ENCODE measurements at regions not wholly inside any gene's neighbourhood (a gene's known extent, or its start where the extent isn't known, plus 50 kb on each side); places are given as distances from the start of the nearest gene placed in this dataset.

DNA sequence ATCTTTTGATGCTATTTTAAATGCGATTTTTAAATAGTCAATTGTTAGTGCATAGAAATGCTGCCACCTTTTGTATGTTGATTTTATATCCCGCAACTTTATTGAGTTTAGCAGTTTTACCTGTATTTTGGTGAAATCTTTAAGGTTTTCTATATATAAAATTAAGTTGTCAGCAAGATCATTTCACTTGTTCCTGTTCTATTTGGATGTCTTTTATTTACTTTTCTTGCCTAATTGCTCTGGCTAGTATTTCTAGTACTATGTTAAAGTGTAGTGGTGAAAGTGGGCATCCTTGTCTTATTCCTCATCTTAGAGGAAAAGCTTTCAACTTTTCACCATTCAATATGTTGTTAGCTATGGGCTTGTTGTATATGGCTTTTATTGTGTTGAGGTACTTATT is 813.3 kb upstream of the CELF2 start:
- dilution Hi-C loops (cut with HindIII; ENCODE audit: low sequenced_read_pairs, unreplicated experiment) (no loop called here), in situ Hi-C loops (cut with MboI; ENCODE audit: low sequenced_read_pairs) (no loop called here), intact Hi-C loops (cut with micrococcal nuclease) (no loop called here)
- H3K4me2 ChIP-seq (ENCODE audit: low read depth, low read length) = no peak overlapping the region
- no CpG with 5 or more reads among the region's 2 CpGs for WGBS, 2 experiments (ENCODE audit: extremely low coverage in 2 of 2, insufficient read length in 1 of 2)
- no peak overlapping the region for H2AK9ac ChIP-seq (replicated peaks; ENCODE audit: low read depth, low read length, poor library complexity)
- H3K18ac ChIP-seq (ENCODE audit: low read depth, low read length) = no peak overlapping the region
- no peak overlapping the region for H2BK15ac ChIP-seq (ENCODE audit: low read depth, low read length)
- DNase-seq (no peak), ATAC-seq (ENCODE audit: low read depth) (no peak)
- no peak overlapping the region for H3K27ac ChIP-seq (ENCODE audit: insufficient read depth, low read length)
- H2BK120ac ChIP-seq (ENCODE audit: low read depth, low read length) = no peak overlapping the region
- H3K4ac ChIP-seq (ENCODE audit: low read depth, low read length) = no peak overlapping the region
- POLR2A ChIA-PET (ENCODE audit: unreplicated experiment) = no interaction called here
- no TSS peak for BruUV-seq (replicated peaks)
- H2BK5ac ChIP-seq (ENCODE audit: low read depth, low read length, poor library complexity, severe bottlenecking) = no peak overlapping the region
- no peaks in the 10 kb centered on the region for H3K4me1 ChIP-seq (ENCODE audit: control insufficient read depth, insufficient read depth, low read length)
- no peak overlapping the region for H3K23ac ChIP-seq (ENCODE audit: low read depth, low read length)
- no peaks in the 10 kb centered on the region for H4K20me1 ChIP-seq (ENCODE audit: insufficient read depth, low read length)
- no peaks in the 10 kb centered on the region for H3K27me3 ChIP-seq (ENCODE audit: control insufficient read depth, insufficient read depth, low read length)
- H2AK5ac ChIP-seq (ENCODE audit: low read depth, low read length) = no peak overlapping the region
- TF ChIP-seq, protein P1, sequence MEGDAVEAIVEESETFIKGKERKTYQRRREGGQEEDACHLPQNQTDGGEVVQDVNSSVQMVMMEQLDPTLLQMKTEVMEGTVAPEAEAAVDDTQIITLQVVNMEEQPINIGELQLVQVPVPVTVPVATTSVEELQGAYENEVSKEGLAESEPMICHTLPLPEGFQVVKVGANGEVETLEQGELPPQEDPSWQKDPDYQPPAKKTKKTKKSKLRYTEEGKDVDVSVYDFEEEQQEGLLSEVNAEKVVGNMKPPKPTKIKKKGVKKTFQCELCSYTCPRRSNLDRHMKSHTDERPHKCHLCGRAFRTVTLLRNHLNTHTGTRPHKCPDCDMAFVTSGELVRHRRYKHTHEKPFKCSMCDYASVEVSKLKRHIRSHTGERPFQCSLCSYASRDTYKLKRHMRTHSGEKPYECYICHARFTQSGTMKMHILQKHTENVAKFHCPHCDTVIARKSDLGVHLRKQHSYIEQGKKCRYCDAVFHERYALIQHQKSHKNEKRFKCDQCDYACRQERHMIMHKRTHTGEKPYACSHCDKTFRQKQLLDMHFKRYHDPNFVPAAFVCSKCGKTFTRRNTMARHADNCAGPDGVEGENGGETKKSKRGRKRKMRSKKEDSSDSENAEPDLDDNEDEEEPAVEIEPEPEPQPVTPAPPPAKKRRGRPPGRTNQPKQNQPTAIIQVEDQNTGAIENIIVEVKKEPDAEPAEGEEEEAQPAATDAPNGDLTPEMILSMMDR (conservative IDR thresholded peaks at IDR 0.05; ENCODE audit: low read depth, low read length) = no peak
- TF ChIP-seq RCOR1 (IDR thresholded peaks at IDR 0.05; ENCODE audit: insufficient replicate concordance, low read length) (no peak), MXI1 (IDR thresholded peaks at IDR 0.05; ENCODE audit: borderline replicate concordance, low read depth, low read length) (no peak), MAZ (IDR thresholded peaks at IDR 0.05; ENCODE audit: borderline replicate concordance, low read depth, low read length) (no peak)
- H3K9me3 ChIP-seq (ENCODE audit: control insufficient read depth, insufficient read depth, low read length) = peaks cover 1% of the 10 kb centered on the region
- H3K9ac ChIP-seq (ENCODE audit: low read depth, low read length) = no peak overlapping the region
- no peak overlapping the region for H3K56ac ChIP-seq (ENCODE audit: extremely low read depth, insufficient read depth, low read length)
- no peak overlapping the region for H4K8ac ChIP-seq (ENCODE audit: low read depth in 2 of 2, low read length in 2 of 2)
- H3K14ac ChIP-seq (replicated peaks; ENCODE audit: low read depth, low read length) = no peak overlapping the region
- no peaks in the 10 kb centered on the region for H3K9me1 ChIP-seq (ENCODE audit: insufficient read depth, low read length)
- no peaks in the 10 kb centered on the region for H3K36me3 ChIP-seq (ENCODE audit: control insufficient read depth, insufficient read depth, low read length)
- H2AFZ ChIP-seq (replicated peaks; ENCODE audit: low read length, poor library complexity) = no peak overlapping the region
- no peak overlapping the region for H2BK20ac ChIP-seq (ENCODE audit: low read depth, low read length)
- H4K91ac ChIP-seq (ENCODE audit: insufficient read depth, low read depth, low read length) = no peak overlapping the region
- CTCF ChIA-PET = no interaction called here
- H3K4me3 ChIP-seq (ENCODE audit: insufficient read depth, low read depth, low read length) = no peak overlapping the region
- no peak overlapping the region for H4K5ac ChIP-seq (ENCODE audit: low read depth, low read length)
- no peaks in the 10 kb centered on the region for H3K79me1 ChIP-seq (ENCODE audit: low read depth in 1 of 2, low read length in 2 of 2)

Measured in IMR-90 (cell line).